Stomach (tissue), 4 donors: ENCODE measurements at regions not wholly inside any gene's neighbourhood (a gene's known extent, or its start where the extent isn't known, plus 50 kb on each side); places are given as distances from the start of the nearest gene placed in this dataset.

Experiments used
- CTCF ChIP-seq, 7 experiments: fragments of 450-650 bp in 4 of 7; fragments of 200-600 bp in 3 of 7; sonication (generic) in 3 of 7; IDR thresholded peaks; one replicate each; pipeline ENCODE4 v1.5.1; 2016 to 2019; ENCODE audit warnings: antibody characterized with exemption in 7 of 7, control low read depth in 2 of 7, mild to moderate bottlenecking in 1 of 7
- EP300 ChIP-seq: sonication (generic); formaldehyde crosslinking; IDR thresholded peaks from one replicate; pipeline ENCODE4 v1.6.1; 2017; ENCODE audit warnings: antibody characterized with exemption
- POLR2AphosphoS5 ChIP-seq, 3 donors: sonication (generic); formaldehyde crosslinking; IDR thresholded peaks; one replicate each; pipeline ENCODE4 v1.6.1; 2016; ENCODE audit warnings: antibody characterized with exemption in 3 of 3

GRCh38 chr21:16530656-16531055 is 800.9 kb downstream of the USP25 start:
- no peak for TF ChIP-seq CTCF (IDR thresholded peaks at IDR 0.05)
- no peak for TF ChIP-seq EP300
- no peak for TF ChIP-seq POLR2AphosphoS5 (IDR thresholded peaks at IDR 0.05)
